B cell (primary cell): ENCODE measurements at regions not wholly inside any gene's neighbourhood (a gene's known extent, or its start where the extent isn't known, plus 50 kb on each side); places are given as distances from the start of the nearest gene placed in this dataset.

ENCODE experiments used
- ATAC-seq: fragments of 200-7000 bp; cut with Tn5 transposase; one replicate; pipeline ENCODE4 v1.10.0; 2021; ENCODE audit warnings: low read depth, mild to moderate bottlenecking, moderate number of reproducible peaks, moderate library complexity
- CTCF ChIA-PET: fragments of 350-600 bp; sonication (Branson Sonifier 250); formaldehyde crosslinking; loops from one replicate; lab custom pipeline; 2021; ENCODE audit warnings: antibody characterized with exemption, inconsistent platforms; lab: Charles Lee
- POLR2A ChIA-PET: fragments of 350-600 bp; sonication (Branson Sonifier 250); formaldehyde crosslinking; loops from one replicate; lab custom pipeline; 2021; ENCODE audit warnings: antibody characterized with exemption; lab: Charles Lee
- DNase-seq: peaks from one replicate; pipeline ENCODE4 v3.0.0; 2013
- H2AFZ ChIP-seq: 2 replicates; pipeline ENCODE4 v1.6.1; 2012; ENCODE audit warnings: mild to moderate bottlenecking, low read depth, low read length; ENCODE audit not compliant: insufficient read depth, poor library complexity, severe bottlenecking
- H3K27ac ChIP-seq, 2 donors: 1 replicate in 1 of 2; 2 replicates in 1 of 2; pipeline ENCODE4 v1.5.1; 2012 to 2013; ENCODE audit warnings: low read length in 2 of 2, mild to moderate bottlenecking in 2 of 2, moderate library complexity in 1 of 2
- H3K27me3 ChIP-seq, 4 experiments: fragments of 200-600 bp in 1 of 4; sonication (generic) in 1 of 4; replicated peaks in 1 of 4; 1 replicate in 2 of 4; 2 replicates in 2 of 4; pipeline versions ENCODE4 v1.6.1 to v1.7.0; 2013 to 2016; ENCODE audit warnings: low read length in 3 of 4, mild to moderate bottlenecking in 2 of 4, mixed read lengths in 1 of 4, moderate library complexity in 1 of 4; ENCODE audit not compliant: insufficient read depth in 4 of 4, control insufficient read depth in 3 of 4; ENCODE audit errors: control extremely low read depth in 1 of 4
- H3K36me3 ChIP-seq, 2 experiments: replicated peaks in 1 of 2; 1 replicate in 1 of 2; 2 replicates in 1 of 2; pipeline versions ENCODE4 v1.6.1 to v1.7.1; 2013; ENCODE audit warnings: low read length in 1 of 2; ENCODE audit not compliant: insufficient read depth in 2 of 2, control insufficient read depth in 1 of 2; ENCODE audit errors: control extremely low read depth in 1 of 2, extremely low read depth in 1 of 2
- H3K4me1 ChIP-seq, 2 donors: fragments of 200-600 bp in 1 of 2; sonication (generic) in 1 of 2; 1 replicate in 1 of 2; 2 replicates in 1 of 2; pipeline versions ENCODE4 v1.5.1 to v1.6.1; 2013 to 2017; ENCODE audit warnings: low read length in 2 of 2; ENCODE audit not compliant: control insufficient read depth in 2 of 2, insufficient read depth in 2 of 2
- H3K4me2 ChIP-seq: replicated peaks from 2 replicates; pipeline ENCODE3; 2012; ENCODE audit warnings: mild to moderate bottlenecking, low read depth, low read length; ENCODE audit not compliant: poor library complexity, severe bottlenecking
- H3K4me3 ChIP-seq, 5 experiments: fragments of 200-600 bp in 1 of 5; sonication (generic) in 1 of 5; 1 replicate in 3 of 5; 2 replicates in 2 of 5; pipeline versions ENCODE4 v1.5.1 to v1.7.0; 2011 to 2016; ENCODE audit warnings: low read length in 4 of 5, mild to moderate bottlenecking in 4 of 5, low read depth in 2 of 5, control low read depth in 1 of 5, moderate library complexity in 1 of 5; ENCODE audit not compliant: insufficient read depth in 1 of 5; ENCODE audit errors: control extremely low read depth in 1 of 5, extremely low read depth in 1 of 5
- H3K79me2 ChIP-seq: fragments of 200-600 bp; sonication (generic); one replicate; pipeline ENCODE4 v1.6.0; 2016; ENCODE audit warnings: low read length; ENCODE audit not compliant: control insufficient read depth, insufficient read depth
- H3K9ac ChIP-seq: fragments of 200-600 bp; sonication (generic); 2 replicates; pipeline ENCODE4 v1.6.1; 2017; ENCODE audit warnings: mild to moderate bottlenecking, low read length, moderate library complexity
- H3K9me3 ChIP-seq, 3 donors: one replicate each; pipeline versions ENCODE4 v1.6.1 to v1.7.1; 2013; ENCODE audit warnings: low read length in 2 of 3; ENCODE audit not compliant: control insufficient read depth in 2 of 3, insufficient read depth in 1 of 3; ENCODE audit errors: control extremely low read depth in 1 of 3
- H4K20me1 ChIP-seq: 2 replicates; pipeline ENCODE4 v1.6.0; 2012; ENCODE audit warnings: mild to moderate bottlenecking, low read length; ENCODE audit not compliant: insufficient read depth, control insufficient read depth, poor library complexity, severe bottlenecking
- H3K27ac Mint-ChIP-seq: one replicate; pipeline ENCODE4 v1.8.0; 2021; ENCODE audit warnings: mixed read lengths
- H3K27me3 Mint-ChIP-seq: one replicate; pipeline ENCODE4 v1.8.0; 2021; ENCODE audit warnings: mixed read lengths
- H3K4me1 Mint-ChIP-seq: one replicate; pipeline ENCODE4 v1.8.0; 2021; ENCODE audit warnings: mixed read lengths
- H3K4me3 Mint-ChIP-seq: one replicate; pipeline ENCODE4 v1.8.0; 2021; ENCODE audit warnings: mixed read lengths
- H3K9me3 Mint-ChIP-seq: one replicate; pipeline ENCODE4 v1.8.0; 2022; ENCODE audit warnings: mixed read lengths; ENCODE audit not compliant: insufficient read depth
- EZH2 ChIP-seq: IDR thresholded peaks from 2 replicates; pipeline ENCODE4 v1.6.1; 2012; ENCODE audit warnings: borderline replicate concordance, low read depth, mild to moderate bottlenecking, moderate library complexity, low read length; ENCODE audit not compliant: insufficient read depth, poor library complexity, severe bottlenecking
- WGBS: methylation state at CpG from one replicate; pipeline ENCODE4 v1.1.5; 2013; ENCODE audit warnings: missing lambda C conversion rate; ENCODE audit not compliant: insufficient coverage; 5-methylcytosine and 5-hydroxymethylcytosine counted together
- intact Hi-C: fragments of 100-400 bp; cut with micrococcal nuclease; formaldehyde crosslinking; loops from one replicate; pipeline ENCODE4 v1.10.0; 2022
- TF ChIP-seq, protein P1 (sequence below): fragments of 200-600 bp; IDR thresholded peaks from one replicate; pipeline ENCODE4 v1.8.0; 2022; ENCODE audit warnings: antibody characterized with exemption, mild to moderate bottlenecking

GRCh38 chr4:176883108-176883550 is 90.4 kb upstream of the VEGFC start:
- Histone ChIP-seq H3K4me2 (no peak overlapping the region), H3K4me3 (no peak overlapping the region), H4K20me1 (no peaks in the 10 kb centered on the region), H3K27me3 (no peaks in the 10 kb centered on the region), H3K27ac (no peak overlapping the region), H3K79me2 (no peaks in the 10 kb centered on the region), H3K36me3 (no peaks in the 10 kb centered on the region), H3K4me1 (no peaks in the 10 kb centered on the region), H2AFZ (no peak overlapping the region), H3K9ac (no peak overlapping the region), H3K9me3 (peaks cover 0 to 4% (median 0%) of the 10 kb centered on the region in 3 donors)
- DNase-seq (no peak), ATAC-seq (no peak)
- Mint-ChIP-seq H3K9me3 (no peaks in the 10 kb centered on the region), H3K27me3 (no peaks in the 10 kb centered on the region), H3K4me1 (no peaks in the 10 kb centered on the region), H3K27ac (no peak overlapping the region), H3K4me3 (no peak overlapping the region)
- 91% methylated on average over 5 of the region's 7 CpGs for WGBS
- POLR2A ChIA-PET, result no interaction called here
- intact Hi-C loops, result no loop called here
- CTCF ChIA-PET, result no interaction called here
- TF ChIP-seq EZH2, result no peak
- TF ChIP-seq, protein P1, sequence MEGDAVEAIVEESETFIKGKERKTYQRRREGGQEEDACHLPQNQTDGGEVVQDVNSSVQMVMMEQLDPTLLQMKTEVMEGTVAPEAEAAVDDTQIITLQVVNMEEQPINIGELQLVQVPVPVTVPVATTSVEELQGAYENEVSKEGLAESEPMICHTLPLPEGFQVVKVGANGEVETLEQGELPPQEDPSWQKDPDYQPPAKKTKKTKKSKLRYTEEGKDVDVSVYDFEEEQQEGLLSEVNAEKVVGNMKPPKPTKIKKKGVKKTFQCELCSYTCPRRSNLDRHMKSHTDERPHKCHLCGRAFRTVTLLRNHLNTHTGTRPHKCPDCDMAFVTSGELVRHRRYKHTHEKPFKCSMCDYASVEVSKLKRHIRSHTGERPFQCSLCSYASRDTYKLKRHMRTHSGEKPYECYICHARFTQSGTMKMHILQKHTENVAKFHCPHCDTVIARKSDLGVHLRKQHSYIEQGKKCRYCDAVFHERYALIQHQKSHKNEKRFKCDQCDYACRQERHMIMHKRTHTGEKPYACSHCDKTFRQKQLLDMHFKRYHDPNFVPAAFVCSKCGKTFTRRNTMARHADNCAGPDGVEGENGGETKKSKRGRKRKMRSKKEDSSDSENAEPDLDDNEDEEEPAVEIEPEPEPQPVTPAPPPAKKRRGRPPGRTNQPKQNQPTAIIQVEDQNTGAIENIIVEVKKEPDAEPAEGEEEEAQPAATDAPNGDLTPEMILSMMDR, result no peak

DNA sequence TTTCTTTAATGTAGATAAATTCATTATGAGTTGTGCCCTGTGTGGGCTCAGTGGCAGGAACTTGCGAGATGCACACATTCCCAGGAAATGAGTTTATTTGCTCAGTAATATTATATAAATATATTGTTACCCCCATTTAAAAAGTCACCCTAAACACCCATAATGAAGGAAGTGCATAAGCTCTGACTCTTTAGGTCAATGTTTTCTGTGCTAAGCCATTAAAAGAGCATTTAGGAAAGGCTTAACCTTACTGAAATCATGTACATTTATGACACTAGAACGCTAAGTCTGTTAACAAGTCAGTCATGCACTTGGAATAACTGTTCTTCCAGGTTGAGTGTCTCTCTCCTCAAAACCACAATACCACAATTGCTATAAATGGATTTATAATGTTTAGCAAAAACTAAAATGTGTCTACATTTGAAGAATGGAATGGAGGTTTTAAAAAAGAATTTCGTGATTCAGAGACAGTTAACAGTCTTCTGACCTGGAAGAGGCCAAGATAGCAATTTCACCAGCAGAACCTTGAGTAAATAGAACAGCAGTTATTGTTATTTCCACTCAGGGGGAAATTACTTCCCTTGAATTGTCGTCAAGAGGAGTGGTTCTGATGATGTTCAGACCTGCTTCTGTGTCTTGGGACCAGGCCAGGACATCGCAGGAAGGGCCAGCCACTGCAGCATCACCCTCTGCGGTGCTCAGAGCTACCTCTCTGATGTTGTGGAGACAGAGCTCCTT is 91.1 kb upstream of the VEGFC start:
- TF ChIP-seq, protein P1, result no peak
- no peak for TF ChIP-seq EZH2
- WGBS, result 51% methylated on average over 3 of the region's 6 CpGs
- CTCF ChIA-PET, result no interaction called here
- H3K9me3 ChIP-seq, result peaks cover 0 to 4% (median 0%) of the 10 kb centered on the region in 3 donors
- Mint-ChIP-seq H3K4me1 (no peaks in the 10 kb centered on the region), H3K9me3 (no peaks in the 10 kb centered on the region), H3K27me3 (no peaks in the 10 kb centered on the region), H3K4me3 (no peak overlapping the region), H3K27ac (no peak overlapping the region)
- ATAC-seq, result no peak
- DNase-seq, result no peak
- no peak overlapping the region for H3K4me2 ChIP-seq
- H3K36me3 ChIP-seq, result no peaks in the 10 kb centered on the region
- H4K20me1 ChIP-seq, result no peaks in the 10 kb centered on the region
- no peak overlapping the region for H3K4me3 ChIP-seq
- POLR2A ChIA-PET, result no interaction called here
- no peak overlapping the region for H2AFZ ChIP-seq
- no peaks in the 10 kb centered on the region for H3K27me3 ChIP-seq
- H3K79me2 ChIP-seq, result no peaks in the 10 kb centered on the region
- H3K9ac ChIP-seq, result no peak overlapping the region
- no peak overlapping the region for H3K27ac ChIP-seq
- intact Hi-C loops, result no loop called here
- H3K4me1 ChIP-seq, result no peaks in the 10 kb centered on the region
